ENCODE measurements at regions not wholly inside any gene's neighbourhood (a gene's known extent, or its start where the extent isn't known, plus 50 kb on each side); places are given as distances from the start of the nearest gene placed in this dataset.

- no TSS peak for BruUV-seq (replicated peaks)
- ChIA-PET CTCF (ENCODE audit: low intra/inter-chr PET ratio) (no interaction called here), POLR2A (interaction anchor here (0.9 kb wide), 1 partner anchor 39 kb away, joined by 3 read pairs; no protein-coding TSS in a partner anchor)
- no peak for FAIRE-seq
- Histone ChIP-seq H3K27ac (ENCODE audit: extremely low read depth, low read depth, low read length) (no peak overlapping the region), H3K36me3 (ENCODE audit: control insufficient read depth, insufficient read depth, low read length) (no peaks in the 10 kb centered on the region), H3K4me1 (replicated peaks in 1 of 2; ENCODE audit: control insufficient read depth in 2 of 2, insufficient read depth in 2 of 2, low read length in 2 of 2) (no peaks in the 10 kb centered on the region), H3K4me2 (ENCODE audit: insufficient read depth, low read length) (no peak overlapping the region), H3K9me3 (replicated peaks; ENCODE audit: control insufficient read depth, insufficient read depth, low read depth, low read length) (no peaks in the 10 kb centered on the region), H2AFZ (ENCODE audit: low read depth, low read length) (no peak overlapping the region), H3K27me3 (ENCODE audit: control insufficient read depth in 2 of 2, insufficient read depth in 2 of 2, low read length in 2 of 2) (no peaks in the 10 kb centered on the region), H3K9me1 (ENCODE audit: control insufficient read depth, insufficient read depth, low read length) (no peaks in the 10 kb centered on the region), H3K9ac (ENCODE audit: insufficient read depth in 1 of 2, low read depth in 2 of 2, low read length in 2 of 2) (no peak overlapping the region), H3K79me2 (ENCODE audit: control insufficient read depth, insufficient read depth, low read length) (no peaks in the 10 kb centered on the region), H3K4me3 (no peak overlapping the region), H4K20me1 (replicated peaks; ENCODE audit: control insufficient read depth, insufficient read depth, low read length) (no peaks in the 10 kb centered on the region)
- intact Hi-C loops (cut with micrococcal nuclease) (no loop called here), in situ Hi-C loops (cut with MboI) (no loop called here)
- DNase-seq (ENCODE audit: extremely low read depth in 1 of 4, low spot score in 3 of 4): no peak
- under 1% methylated on average over 13 of the region's 13 CpGs for WGBS (ENCODE audit: insufficient coverage, low coverage, missing lambda C conversion rate)
- TF ChIP-seq U2AF1 (optimal IDR thresholded peaks at IDR 0.05; ENCODE audit: low read depth, low read length): no peak
- TF ChIP-seq SRSF3 (IDR thresholded peaks at IDR 0.05; ENCODE audit: insufficient read depth, low read length): no peak
- no peak for TF ChIP-seq ETS2 (tag; IDR thresholded peaks at IDR 0.05; ENCODE audit: borderline replicate concordance, poor library complexity, severe bottlenecking)
- no peak for TF ChIP-seq NCOR1 (IDR thresholded peaks at IDR 0.05)
- TF ChIP-seq HMGN3 (IDR thresholded peaks at IDR 0.05; ENCODE audit: borderline replicate concordance, extremely low read depth, insufficient read length, low read depth, low read length): no peak
- TF ChIP-seq ETV5 (CRISPR knock-in tag; IDR thresholded peaks at IDR 0.05; ENCODE audit: low read depth): no peak
- no peak for TF ChIP-seq RBM22 (IDR thresholded peaks at IDR 0.05; ENCODE audit: low read depth, low read length, poor library complexity, severe bottlenecking)
- no peak for TF ChIP-seq FOXP1 (CRISPR knock-in tag; IDR thresholded peaks at IDR 0.05)
- ATAC-seq: no peak
Measured at GRCh38 chr1:232428786-232429530, 201.0 kb downstream of the SIPA1L2 start.

Data from K562 (cell line).